HG02642 (cell line): ENCODE measurements at regions not wholly inside any gene's neighbourhood (a gene's known extent, or its start where the extent isn't known, plus 50 kb on each side); places are given as distances from the start of the nearest gene placed in this dataset.
"Not testable (repeated sequence)": the region's sequence is repeated elsewhere in the genome, so short reads cannot be mapped to it uniquely, and the experiment has no call there.

Experiments used
- ATAC-seq: cut with Tn5 transposase; IDR thresholded peaks from one replicate; pipeline ENCODE4 v1.9.1; 2021; ENCODE audit warnings: mild to moderate bottlenecking; ENCODE audit not compliant: unreplicated experiment, poor library complexity

DNA sequence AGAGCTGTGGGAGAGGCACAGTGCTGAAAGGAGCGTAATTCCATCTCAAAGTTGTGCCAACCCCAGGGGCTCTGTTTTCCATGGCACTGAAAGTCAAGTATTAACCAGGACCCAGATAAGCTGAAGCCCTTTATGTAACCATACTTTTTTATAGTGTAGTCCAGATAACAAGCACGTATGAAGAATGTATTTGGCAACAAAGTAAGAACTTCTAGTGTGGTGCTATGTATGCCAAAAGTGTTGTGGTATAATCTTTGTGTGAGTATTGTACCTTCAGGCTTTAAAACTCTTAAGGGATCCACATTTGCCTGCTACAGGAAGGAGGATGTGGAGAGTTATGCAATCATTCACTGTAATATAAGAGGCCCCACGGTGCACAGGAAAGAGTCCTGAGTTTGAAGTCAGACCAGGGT lies 129.4 kb downstream of the IBTK start:
- no peak for ATAC-seq

DNA sequence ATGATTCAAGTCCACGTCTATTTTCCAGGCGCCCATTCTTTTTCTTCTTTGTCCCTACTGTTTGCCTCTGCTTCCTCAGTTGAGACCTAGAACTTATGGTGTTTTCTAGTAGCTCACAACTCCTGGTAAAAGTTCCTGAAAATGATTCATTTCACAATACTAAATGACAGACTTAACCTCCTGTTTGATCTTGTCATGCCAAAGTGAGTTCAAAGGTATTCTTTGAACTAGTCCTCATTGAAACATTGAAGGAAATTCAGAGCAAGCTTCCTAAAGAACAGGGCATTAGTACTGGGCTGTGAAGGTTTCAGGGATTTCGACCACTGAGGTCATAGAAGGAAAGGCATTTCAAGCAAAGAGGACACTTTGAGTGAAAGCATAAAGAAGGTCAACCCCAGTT lies 132.8 kb downstream of the IBTK start:
- no peak for ATAC-seq

DNA sequence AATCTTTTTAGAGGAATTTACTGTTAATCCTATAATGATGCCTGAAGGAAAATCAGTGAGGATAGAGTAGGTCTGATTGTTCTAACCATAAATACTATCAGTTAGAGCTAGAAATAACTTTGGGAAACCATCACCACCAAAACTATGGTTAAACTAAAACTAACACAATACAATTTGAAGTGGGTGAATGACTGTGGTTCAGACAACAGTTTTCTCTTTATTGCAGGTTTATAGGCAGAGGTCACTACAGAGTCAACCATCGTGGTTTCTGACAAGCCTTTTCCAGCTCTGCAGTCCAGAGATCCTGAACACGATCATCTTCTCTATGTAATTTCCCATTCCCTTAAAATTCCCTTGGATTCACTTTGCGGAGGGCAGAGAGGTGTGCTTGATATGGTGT lies 134.3 kb downstream of the IBTK start:
- ATAC-seq, result no peak

DNA sequence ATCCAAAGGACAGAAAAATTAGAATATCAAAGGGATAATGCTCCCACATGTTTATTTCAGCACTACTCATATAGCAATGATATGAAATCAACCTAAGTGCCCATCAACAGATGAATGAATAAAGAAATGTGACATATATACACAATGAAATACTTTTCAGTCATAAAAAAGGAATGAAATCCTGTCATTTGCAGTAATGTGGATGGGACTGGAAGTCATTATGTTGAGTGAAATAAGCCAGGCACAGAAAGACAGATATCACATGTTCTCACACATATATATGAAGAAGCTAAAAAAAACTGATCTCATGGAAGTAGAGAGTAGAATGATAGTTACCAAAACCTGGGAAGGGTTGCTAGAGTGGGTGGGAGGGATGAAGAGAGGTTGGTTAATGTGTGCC lies 135.7 kb downstream of the IBTK start:
- ATAC-seq, result no peak

DNA sequence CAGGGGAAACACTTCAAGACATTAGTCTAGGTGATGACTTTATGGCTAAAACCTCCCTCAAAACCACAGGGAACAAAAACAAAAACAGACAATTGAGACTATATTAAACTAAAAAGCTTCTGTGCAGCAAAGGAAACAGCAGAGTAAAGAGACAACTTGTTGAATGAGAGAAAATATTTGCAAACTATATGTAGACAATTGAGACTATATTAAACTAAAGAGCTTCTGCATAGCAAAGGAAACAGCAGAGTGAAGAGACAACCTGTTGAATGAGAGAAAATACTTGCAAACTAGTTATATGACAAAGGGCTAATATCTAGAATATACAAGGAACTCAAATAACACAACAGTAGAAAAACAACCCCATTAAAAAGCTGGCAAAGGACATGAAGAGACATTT lies 136.4 kb downstream of the IBTK start:
- ATAC-seq, result no peak

DNA sequence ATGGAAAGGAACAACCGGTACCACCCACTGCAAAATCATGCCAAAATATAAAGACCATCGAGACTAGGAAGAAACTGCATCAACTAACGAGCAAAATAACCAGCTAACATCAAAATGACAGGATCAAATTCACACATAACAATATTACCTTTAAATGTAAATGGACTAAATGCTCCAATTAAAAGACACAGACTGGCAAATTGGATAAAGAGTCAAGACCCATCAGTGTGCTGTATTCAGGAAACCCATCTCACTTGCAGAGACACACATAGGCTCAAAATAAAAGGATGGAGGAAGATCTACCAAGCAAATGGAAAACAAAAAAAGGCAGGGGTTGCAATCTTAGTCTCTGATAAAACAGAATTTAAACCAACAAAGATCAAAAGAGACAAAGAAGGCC lies 144.4 kb downstream of the IBTK start:
- ATAC-seq, result not testable (repeated sequence)

DNA sequence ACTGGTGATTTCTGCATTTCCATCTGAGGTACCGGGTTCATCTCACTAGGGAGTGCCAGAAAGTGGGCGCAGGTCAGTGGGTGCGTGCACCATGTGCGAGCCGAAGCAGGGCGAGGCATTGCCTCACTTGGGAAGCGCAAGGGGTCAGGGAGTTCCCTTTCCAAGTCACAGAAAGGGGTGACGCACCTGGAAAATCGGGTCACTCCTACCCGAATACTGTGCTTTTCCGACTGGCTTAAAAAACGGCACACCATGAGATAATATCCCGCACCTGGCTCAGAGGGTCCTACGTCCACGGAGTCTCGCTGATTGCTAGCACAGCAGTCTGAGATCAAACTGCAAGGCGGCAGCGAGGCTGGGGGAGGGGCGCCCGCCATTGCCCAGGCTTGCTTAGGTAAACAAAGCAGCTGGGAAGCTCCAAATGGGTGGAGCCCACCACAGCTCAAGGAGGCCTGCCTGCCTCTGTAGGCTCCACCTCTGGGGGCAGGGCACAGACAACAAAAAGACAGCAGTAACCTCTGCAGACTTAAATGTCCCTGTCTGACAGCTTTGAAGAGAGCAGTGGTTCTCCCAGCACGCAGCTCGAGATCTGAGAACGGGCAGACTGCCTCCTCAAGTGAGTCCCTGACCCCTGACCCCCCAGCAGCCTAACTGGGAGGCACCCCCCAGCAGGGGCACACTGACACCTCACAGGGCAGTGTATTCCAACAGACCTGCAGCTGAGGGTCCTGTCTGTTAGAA lies 146.0 kb downstream of the IBTK start:
- not testable (repeated sequence) for ATAC-seq

DNA sequence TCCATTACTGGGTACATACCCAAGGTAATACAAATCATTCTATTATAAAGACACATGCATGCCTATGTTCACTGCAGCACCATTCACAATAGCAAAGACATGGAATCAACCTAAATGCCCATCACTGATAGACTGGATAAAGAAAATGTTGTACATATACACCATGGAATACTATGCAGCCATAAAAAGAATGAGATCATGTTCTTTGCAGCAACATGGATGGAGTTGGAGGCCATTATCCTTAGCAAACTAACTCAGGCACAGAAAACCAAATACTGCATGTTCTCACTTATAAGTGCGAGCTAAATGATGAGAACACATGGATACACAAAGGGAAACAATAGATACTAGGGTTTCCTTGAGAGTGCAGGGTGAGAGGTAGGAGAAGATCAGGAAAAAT lies 146.8 kb downstream of the IBTK start:
- ATAC-seq, result not testable (repeated sequence)

DNA sequence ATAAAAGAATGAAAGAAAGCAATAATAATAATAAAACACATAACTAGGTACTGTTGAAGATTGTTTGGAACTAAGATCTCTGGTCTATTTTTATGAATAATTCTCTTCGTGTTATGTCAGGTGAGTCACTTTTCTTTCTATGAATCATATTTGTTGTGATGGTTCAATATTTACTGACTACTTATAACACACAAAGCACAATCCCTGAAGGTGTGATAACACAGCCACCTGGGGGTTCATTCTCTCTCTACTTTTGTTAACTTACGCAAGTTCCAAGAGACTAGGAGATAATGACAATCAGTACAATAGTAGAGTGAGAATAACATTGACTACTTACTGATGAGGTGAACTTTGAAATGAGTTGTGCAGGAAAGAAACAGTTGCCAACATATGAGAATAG lies 149.9 kb downstream of the IBTK start:
- ATAC-seq, result no peak

DNA sequence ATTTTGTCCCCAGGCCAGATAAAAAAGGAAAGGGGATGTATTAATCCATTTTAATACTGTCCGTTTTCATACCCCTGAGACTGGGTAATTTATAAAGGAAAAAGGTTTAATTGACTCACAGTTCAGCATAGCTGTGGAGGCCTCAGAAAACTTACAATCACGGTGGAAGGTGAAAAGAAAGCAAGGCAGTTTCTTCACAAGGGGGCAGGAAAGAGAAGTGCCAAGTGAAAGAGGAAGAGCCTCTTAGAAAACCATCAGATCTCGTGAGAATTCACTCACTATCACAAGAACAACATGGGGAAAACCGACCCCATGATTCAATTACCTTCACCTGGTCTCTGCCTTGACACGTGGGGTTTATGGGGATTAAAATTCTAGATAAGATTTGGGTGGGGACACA lies 152.5 kb downstream of the IBTK start:
- no peak for ATAC-seq

DNA sequence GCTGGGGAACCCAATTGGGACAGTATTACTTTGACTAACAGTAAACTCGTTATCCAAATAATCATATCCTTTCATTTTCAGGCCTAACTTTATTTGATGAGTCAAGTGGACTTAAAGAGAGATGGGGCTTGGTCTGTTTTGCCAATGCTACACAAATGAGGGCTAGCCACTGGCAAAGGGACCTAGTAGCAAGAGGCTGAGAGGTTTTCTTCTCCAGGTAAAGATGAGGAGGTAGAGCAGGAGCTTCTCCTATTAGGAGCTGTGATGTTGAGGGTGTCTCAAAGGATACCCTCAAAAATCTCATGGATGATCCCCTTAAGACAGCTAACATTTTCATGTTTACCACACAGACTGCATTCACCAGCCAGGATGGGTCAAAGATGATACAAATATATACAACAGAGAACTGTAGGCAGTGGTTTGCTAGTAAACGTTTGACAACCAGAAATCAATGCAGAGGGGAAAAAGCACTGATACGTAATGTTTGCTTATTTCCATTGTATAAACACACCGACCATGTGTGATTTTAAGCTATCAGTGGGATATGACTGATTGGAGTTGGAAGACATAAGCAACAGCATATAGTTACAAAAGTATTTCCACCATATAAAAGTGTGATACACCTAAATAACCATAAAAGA lies 153.3 kb downstream of the IBTK start:
- no peak for ATAC-seq

DNA sequence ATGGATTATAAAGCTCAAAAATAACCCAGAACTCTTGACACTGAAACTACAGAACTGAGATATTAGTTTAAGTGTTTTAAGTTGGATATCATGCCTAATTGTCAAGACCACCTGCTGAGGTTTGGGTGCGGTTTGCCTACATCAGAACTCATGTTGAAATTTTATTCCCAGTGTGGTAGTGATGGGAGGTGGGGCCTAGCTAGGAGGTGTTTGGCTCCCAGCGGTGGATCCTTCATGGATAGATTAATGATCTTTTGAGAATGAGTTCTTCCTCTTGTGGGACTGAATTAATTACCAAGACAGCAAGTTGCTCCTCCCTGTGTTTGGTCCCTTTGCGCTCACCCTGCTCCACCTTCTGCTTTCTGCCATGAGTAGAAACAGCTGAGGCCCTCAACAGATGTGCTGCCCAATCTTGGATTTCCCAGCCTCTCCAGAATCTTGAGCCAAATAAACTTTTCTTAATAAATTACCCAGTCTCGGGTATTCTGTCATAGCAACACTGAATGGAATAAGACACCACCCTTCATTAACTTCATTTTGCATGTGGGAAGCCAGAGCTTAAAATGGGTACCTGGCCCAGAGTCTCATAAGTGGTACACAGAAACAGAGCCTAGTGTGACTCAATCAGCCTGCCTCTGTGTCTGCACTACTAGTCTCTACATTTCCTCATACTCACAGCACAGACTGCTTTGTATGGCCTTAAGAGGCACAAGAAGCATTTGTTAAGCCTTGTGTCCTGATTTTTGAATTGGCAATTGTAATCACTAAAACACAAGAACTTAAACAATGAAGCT lies 158.4 kb downstream of the IBTK start:
- ATAC-seq, result no peak

DNA sequence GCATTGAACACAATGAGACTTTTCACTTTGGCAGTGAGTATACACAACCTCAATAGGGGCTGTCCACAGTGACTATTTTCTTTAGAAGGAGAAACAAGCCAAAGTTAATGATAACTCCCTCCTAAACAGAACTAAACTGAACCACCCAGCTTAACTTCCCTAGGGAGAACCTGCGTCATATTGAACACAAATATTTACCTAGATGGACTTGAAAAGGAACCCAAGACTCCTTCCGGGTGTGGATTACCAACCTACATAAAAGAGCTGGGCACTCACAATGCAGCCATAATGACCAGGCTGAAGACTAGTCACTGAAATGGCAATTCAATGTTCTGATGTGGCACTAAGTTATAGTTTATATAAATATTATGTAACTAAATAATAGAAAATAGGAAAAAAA lies 160.6 kb downstream of the IBTK start:
- no peak for ATAC-seq

DNA sequence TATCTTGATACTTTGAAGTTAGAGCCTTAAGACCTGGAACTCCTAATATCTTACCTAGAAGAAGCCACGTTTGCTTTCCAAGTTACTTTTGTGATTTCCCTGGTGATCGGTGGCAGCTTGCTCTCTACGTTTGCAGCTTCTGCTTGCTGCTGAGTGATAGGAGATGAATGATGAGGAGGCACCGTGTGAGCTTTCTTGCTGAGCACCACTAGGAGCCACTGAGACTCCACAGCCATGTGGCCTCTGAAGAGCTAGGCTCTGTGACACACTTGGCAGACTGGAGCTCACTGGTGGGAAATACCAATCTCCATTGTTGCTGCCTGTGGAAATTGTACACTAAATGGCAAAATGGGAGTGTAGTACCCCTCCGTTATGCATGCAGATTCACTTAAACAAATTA lies 161.8 kb downstream of the IBTK start:
- ATAC-seq, result no peak

DNA sequence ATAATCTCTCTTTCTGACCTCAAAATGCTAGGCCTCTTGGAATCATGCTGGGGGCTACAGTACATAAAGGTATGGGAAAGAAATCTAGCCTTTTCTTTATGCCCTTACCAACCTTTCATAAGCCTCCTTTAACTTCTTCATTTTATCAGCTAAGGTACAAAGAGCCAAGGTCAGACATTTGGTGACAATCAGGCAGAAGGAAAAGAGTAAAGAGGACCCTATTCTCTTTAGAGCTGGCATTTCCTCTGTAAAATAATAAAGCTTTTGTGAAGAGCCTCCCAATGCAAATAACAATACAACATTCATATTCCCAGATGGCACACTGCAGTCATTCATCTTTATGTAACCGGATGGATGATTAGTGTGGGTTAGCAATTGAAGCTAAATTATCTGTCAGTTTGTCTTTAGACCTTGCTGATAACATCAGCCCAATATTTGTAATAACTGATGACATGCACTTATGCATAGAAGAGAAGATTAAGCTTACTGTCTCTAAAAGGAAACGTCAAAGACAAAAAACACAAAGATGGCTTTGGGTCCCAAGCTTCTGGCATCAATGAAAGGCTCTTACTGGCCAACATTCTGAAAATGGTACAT lies 163.1 kb downstream of the IBTK start:
- no peak for ATAC-seq

DNA sequence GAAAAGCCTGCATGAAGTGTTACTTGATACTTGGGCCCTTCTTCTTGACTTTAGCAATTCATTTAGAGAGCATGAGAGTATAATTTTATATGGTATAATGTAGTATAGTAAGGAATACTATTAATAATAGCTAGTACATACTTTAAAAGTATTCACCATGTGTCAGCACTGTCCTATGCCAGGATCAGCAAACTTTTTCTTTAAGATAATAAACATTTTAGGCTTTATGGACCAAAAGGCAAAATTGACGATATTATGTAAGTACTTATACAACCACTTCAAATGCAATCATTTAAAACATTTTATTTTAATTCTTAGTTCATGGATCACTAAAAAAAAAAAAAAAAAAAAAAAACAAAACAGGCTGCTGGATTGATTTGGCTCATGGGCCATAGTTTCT lies 163.9 kb downstream of the IBTK start:
- ATAC-seq, result no peak

DNA sequence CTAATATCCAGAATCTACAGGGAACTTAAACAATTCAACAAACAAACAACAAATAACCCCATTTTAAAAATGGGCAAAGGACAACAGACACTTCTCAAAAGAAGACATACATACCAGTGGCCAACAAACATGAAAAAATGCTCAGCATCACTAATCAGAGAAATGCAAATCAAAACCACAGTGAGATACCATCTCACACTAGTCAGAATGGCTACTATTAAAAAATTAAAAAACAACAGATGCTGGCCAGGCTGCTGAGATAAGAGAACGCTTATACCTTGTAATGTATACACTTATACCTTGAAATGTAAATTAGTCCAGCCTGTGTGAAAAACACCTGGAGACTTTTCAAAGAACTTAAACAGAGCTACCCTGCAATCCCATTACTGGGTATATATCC lies 166.8 kb downstream of the IBTK start:
- ATAC-seq, result no peak

DNA sequence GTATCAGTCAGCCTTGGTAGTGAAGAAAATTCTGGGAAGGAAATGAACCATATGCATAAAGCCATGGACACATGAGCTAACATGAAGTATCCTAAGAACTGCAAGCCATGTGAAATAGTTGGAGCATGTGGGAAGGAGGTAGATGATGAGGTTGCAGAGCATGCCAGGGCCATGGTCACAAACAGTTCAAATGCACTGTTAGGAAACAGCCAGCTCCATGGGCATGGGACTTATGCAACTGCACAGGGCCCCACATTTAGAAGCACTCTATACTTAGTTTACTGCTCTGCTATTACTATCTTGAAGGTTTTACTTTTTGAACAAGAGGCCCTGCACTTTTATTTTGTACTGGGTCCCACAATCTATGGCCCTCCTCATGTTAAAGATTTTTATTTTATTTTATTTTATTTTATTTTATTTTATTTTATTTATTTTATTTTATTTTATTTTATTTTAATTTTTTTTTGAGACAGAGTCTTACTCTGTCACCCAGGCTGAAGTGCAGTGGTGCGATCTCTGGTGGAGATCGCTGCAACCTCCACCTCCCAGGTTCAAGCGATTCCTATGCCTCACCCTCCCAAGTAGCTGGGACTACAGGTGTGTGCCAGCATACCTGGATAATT lies 169.1 kb downstream of the IBTK start:
- no peak for ATAC-seq

DNA sequence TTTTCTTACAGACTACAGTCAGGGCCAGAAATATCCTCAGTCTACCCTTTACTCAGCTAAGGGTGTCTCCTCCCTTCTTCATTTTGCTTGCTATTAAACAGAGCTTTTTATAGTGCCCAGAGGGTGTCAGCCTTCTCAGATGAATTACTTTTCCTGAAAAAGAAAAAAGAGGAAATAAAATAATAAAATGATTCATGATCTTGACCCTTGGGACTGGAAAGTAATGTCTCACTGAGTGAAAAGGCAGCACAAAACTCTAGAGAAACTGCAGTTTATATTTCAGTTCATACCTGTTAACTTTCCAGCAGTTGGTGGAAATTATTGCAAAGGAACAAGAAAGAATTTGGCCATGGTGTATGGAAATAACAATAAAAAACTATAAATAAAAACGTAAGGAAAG lies 170.6 kb downstream of the IBTK start:
- no peak for ATAC-seq

DNA sequence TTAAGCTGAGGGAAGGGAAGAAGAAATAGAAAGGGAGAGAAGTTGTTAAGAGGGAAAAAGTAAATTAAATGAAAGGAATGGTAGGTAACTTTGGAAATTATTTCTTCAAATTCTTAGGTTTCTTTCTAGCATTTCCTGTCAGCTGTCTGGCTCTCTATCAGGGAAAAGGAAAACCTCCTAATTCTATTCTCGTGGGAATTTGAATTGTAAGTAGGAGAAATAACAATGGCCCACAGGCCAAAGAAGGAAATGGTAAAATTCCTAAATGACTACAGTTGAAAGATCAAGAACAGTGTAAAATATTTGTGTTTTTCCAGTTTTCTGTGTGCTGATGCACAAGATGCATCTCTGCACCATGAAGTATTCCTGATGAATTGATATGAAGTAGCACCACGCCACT lies 173.0 kb downstream of the IBTK start:
- ATAC-seq, result no peak

DNA sequence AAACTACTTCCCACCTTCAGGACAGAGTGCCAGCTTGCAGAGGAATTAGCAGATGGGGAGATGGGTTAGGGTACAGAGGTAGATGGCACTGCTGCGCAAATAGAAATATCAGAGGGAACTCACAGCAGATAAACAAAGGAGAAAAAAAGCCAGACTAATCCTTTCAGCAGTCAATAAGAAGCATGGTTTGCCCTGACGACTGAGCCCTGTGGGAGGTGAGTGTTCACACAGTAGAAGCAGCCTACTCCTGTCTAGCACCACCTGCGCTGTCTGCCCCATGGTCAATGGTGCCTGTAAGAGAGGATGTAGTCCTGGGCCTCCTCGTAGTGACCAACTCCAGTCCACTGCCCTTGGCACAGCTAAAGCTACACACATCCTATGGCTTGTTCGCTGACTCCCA lies 174.1 kb downstream of the IBTK start:
- ATAC-seq, result no peak
